IMR-90 (cell line): ENCODE measurements at regions not wholly inside any gene's neighbourhood (a gene's known extent, or its start where the extent isn't known, plus 50 kb on each side); places are given as distances from the start of the nearest gene placed in this dataset.

ENCODE experiments used
- ELK1 ChIP-seq: fragments of 150-350 bp; IDR thresholded peaks from 2 replicates; pipeline ENCODE4 v1.6.1; 2016; ENCODE audit warnings: low read depth, mild to moderate bottlenecking, low read length, moderate library complexity, borderline replicate concordance
- MAFK ChIP-seq: IDR thresholded peaks from 2 replicates; pipeline ENCODE4 v1.6.1; 2012; ENCODE audit warnings: low read depth, low read length, improper control_type of control experiment
- MAZ ChIP-seq: IDR thresholded peaks from 2 replicates; pipeline ENCODE4 v1.6.1; 2012; ENCODE audit warnings: low read depth, mild to moderate bottlenecking, low read length, improper control_type of control experiment, moderate library complexity, borderline replicate concordance
- MXI1 ChIP-seq: IDR thresholded peaks from 2 replicates; pipeline ENCODE4 v1.6.1; 2012; ENCODE audit warnings: low read depth, mild to moderate bottlenecking, low read length, moderate library complexity, borderline replicate concordance
- POLR2A ChIP-seq: IDR thresholded peaks from 2 replicates; pipeline ENCODE4 v1.6.1; 2012; ENCODE audit warnings: mild to moderate bottlenecking, low read depth, low read length
- RAD21 ChIP-seq: IDR thresholded peaks from 2 replicates; pipeline ENCODE4 v1.6.1; 2012; ENCODE audit warnings: low read length, improper control_type of control experiment
- RCOR1 ChIP-seq: IDR thresholded peaks from 2 replicates; pipeline ENCODE4 v1.6.1; 2012; ENCODE audit warnings: mild to moderate bottlenecking, low read length, improper control_type of control experiment; ENCODE audit not compliant: insufficient replicate concordance
- SMC3 ChIP-seq: fragments of 150-350 bp; IDR thresholded peaks from 2 replicates; pipeline ENCODE4 v1.6.1; 2016; ENCODE audit warnings: low read depth, mild to moderate bottlenecking, antibody characterized with exemption, low read length, moderate library complexity
- USF2 ChIP-seq: fragments of 150-350 bp; IDR thresholded peaks from 2 replicates; pipeline ENCODE4 v1.6.1; 2017; ENCODE audit warnings: mild to moderate bottlenecking, antibody characterized with exemption, low read length, low read depth
- TF ChIP-seq, protein P1 (sequence below): conservative IDR thresholded peaks from 2 replicates; pipeline ENCODE4 v1.5.1; 2012; ENCODE audit warnings: mild to moderate bottlenecking, low read depth, low read length, improper control_type of control experiment

- TF ChIP-seq, protein P1, sequence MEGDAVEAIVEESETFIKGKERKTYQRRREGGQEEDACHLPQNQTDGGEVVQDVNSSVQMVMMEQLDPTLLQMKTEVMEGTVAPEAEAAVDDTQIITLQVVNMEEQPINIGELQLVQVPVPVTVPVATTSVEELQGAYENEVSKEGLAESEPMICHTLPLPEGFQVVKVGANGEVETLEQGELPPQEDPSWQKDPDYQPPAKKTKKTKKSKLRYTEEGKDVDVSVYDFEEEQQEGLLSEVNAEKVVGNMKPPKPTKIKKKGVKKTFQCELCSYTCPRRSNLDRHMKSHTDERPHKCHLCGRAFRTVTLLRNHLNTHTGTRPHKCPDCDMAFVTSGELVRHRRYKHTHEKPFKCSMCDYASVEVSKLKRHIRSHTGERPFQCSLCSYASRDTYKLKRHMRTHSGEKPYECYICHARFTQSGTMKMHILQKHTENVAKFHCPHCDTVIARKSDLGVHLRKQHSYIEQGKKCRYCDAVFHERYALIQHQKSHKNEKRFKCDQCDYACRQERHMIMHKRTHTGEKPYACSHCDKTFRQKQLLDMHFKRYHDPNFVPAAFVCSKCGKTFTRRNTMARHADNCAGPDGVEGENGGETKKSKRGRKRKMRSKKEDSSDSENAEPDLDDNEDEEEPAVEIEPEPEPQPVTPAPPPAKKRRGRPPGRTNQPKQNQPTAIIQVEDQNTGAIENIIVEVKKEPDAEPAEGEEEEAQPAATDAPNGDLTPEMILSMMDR, result no peak
- TF ChIP-seq USF2 (no peak), RCOR1 (no peak), POLR2A (no peak), MXI1 (no peak), MAZ (no peak), RAD21 (no peak), MAFK (no peak), ELK1 (no peak), SMC3 (no peak)
These were observed 653.6 kb downstream of the MED13L start for GRCh38 chr12:115623764-115624334.
